ENCODE measurements at regions not wholly inside any gene's neighbourhood (a gene's known extent, or its start where the extent isn't known, plus 50 kb on each side); places are given as distances from the start of the nearest gene placed in this dataset.

- ChIA-PET POLR2A (no interaction called here), CTCF (no interaction called here)
- DNase-seq (ENCODE audit: extremely low spot score), result no peak
- no peak for TF ChIP-seq TARDBP (IDR thresholded peaks at IDR 0.05)
- no peak for TF ChIP-seq SUZ12 (IDR thresholded peaks at IDR 0.05)
- no peak for TF ChIP-seq ELF4 (IDR thresholded peaks at IDR 0.05)
- no peak for TF ChIP-seq PKNOX1 (IDR thresholded peaks at IDR 0.05)
- no peak for TF ChIP-seq FOXM1 (IDR thresholded peaks at IDR 0.05; ENCODE audit: borderline replicate concordance)
- no peak for TF ChIP-seq NFRKB (IDR thresholded peaks at IDR 0.05)
- TF ChIP-seq BHLHE40 (IDR thresholded peaks at IDR 0.05; ENCODE audit: borderline replicate concordance), result no peak
- no peak for TF ChIP-seq LEF1 (IDR thresholded peaks at IDR 0.05; ENCODE audit: borderline replicate concordance)
- TF ChIP-seq FOXA1 (IDR thresholded peaks at IDR 0.05), result no peak
- no peak for TF ChIP-seq ZNF384 (IDR thresholded peaks at IDR 0.05)
- TF ChIP-seq FOXK2 (IDR thresholded peaks at IDR 0.05), result no peak
- TF ChIP-seq ARNT (IDR thresholded peaks at IDR 0.05), result no peak
- no peak for TF ChIP-seq CTBP1 (IDR thresholded peaks at IDR 0.05; ENCODE audit: borderline replicate concordance)
- no peak for TF ChIP-seq L3MBTL2 (conservative IDR thresholded peaks at IDR 0.05)
- no peak for TF ChIP-seq HDGF (IDR thresholded peaks at IDR 0.05; ENCODE audit: borderline replicate concordance)
- TF ChIP-seq SP1 (IDR thresholded peaks at IDR 0.05), result no peak
Measured at GRCh38 chr4:186917136-186917535, 193.5 kb upstream of the FAT1 start.

GRCh38 chr4:186918466-186918865 is 194.8 kb upstream of the FAT1 start:
- POLR2A ChIA-PET, result no interaction called here
- CTCF ChIA-PET, result no interaction called here
- DNase-seq (ENCODE audit: extremely low spot score), result no peak
- TF ChIP-seq SUZ12 (IDR thresholded peaks at IDR 0.05) (no peak), SP1 (IDR thresholded peaks at IDR 0.05) (no peak), HDGF (IDR thresholded peaks at IDR 0.05; ENCODE audit: borderline replicate concordance) (no peak), FOXM1 (IDR thresholded peaks at IDR 0.05; ENCODE audit: borderline replicate concordance) (no peak), CTBP1 (IDR thresholded peaks at IDR 0.05; ENCODE audit: borderline replicate concordance) (no peak), ZNF384 (IDR thresholded peaks at IDR 0.05) (no peak), BHLHE40 (IDR thresholded peaks at IDR 0.05; ENCODE audit: borderline replicate concordance) (no peak), FOXA1 (IDR thresholded peaks at IDR 0.05) (no peak)

- ChIA-PET POLR2A (no interaction called here), CTCF (no interaction called here)
- TF ChIP-seq PKNOX1 (IDR thresholded peaks at IDR 0.05) (no peak), L3MBTL2 (conservative IDR thresholded peaks at IDR 0.05) (no peak), FOXA1 (IDR thresholded peaks at IDR 0.05) (no peak), SP1 (IDR thresholded peaks at IDR 0.05) (no peak), CTBP1 (IDR thresholded peaks at IDR 0.05; ENCODE audit: borderline replicate concordance) (no peak), BHLHE40 (IDR thresholded peaks at IDR 0.05; ENCODE audit: borderline replicate concordance) (no peak), FOXM1 (IDR thresholded peaks at IDR 0.05; ENCODE audit: borderline replicate concordance) (no peak), LEF1 (IDR thresholded peaks at IDR 0.05; ENCODE audit: borderline replicate concordance) (no peak), ARNT (IDR thresholded peaks at IDR 0.05) (no peak), HDGF (IDR thresholded peaks at IDR 0.05; ENCODE audit: borderline replicate concordance) (no peak), ELF4 (IDR thresholded peaks at IDR 0.05) (no peak)
- no peak for DNase-seq (ENCODE audit: extremely low spot score)
Measured at GRCh38 chr4:186919340-186919739, 195.7 kb upstream of the FAT1 start.

- ChIA-PET CTCF (no interaction called here), POLR2A (no interaction called here)
- DNase-seq (ENCODE audit: extremely low spot score), result no peak
- TF ChIP-seq FOXM1 (IDR thresholded peaks at IDR 0.05; ENCODE audit: borderline replicate concordance), result no peak
- TF ChIP-seq SUZ12 (IDR thresholded peaks at IDR 0.05), result no peak
- TF ChIP-seq FOXA1 (IDR thresholded peaks at IDR 0.05), result no peak
- TF ChIP-seq PKNOX1 (IDR thresholded peaks at IDR 0.05), result no peak
- no peak for TF ChIP-seq NFRKB (IDR thresholded peaks at IDR 0.05)
- no peak for TF ChIP-seq FOXK2 (IDR thresholded peaks at IDR 0.05)
- no peak for TF ChIP-seq HDGF (IDR thresholded peaks at IDR 0.05; ENCODE audit: borderline replicate concordance)
- TF ChIP-seq L3MBTL2 (conservative IDR thresholded peaks at IDR 0.05), result no peak
- no peak for TF ChIP-seq BHLHE40 (IDR thresholded peaks at IDR 0.05; ENCODE audit: borderline replicate concordance)
- no peak for TF ChIP-seq ZNF384 (IDR thresholded peaks at IDR 0.05)
- no peak for TF ChIP-seq SP1 (IDR thresholded peaks at IDR 0.05)
- no peak for TF ChIP-seq TARDBP (IDR thresholded peaks at IDR 0.05)
Measured at GRCh38 chr4:186920483-186920882, 196.8 kb upstream of the FAT1 start.

GRCh38 chr4:186920992-186921391 is 197.3 kb upstream of the FAT1 start:
- ChIA-PET CTCF (no interaction called here), POLR2A (no interaction called here)
- no peak for DNase-seq (ENCODE audit: extremely low spot score)
- TF ChIP-seq SUZ12 (IDR thresholded peaks at IDR 0.05) (no peak), ELF4 (IDR thresholded peaks at IDR 0.05) (no peak), LEF1 (IDR thresholded peaks at IDR 0.05; ENCODE audit: borderline replicate concordance) (no peak), FOXA1 (IDR thresholded peaks at IDR 0.05) (no peak), CTBP1 (IDR thresholded peaks at IDR 0.05; ENCODE audit: borderline replicate concordance) (no peak), L3MBTL2 (conservative IDR thresholded peaks at IDR 0.05) (no peak), PKNOX1 (IDR thresholded peaks at IDR 0.05) (no peak), NFRKB (IDR thresholded peaks at IDR 0.05) (no peak), ARNT (IDR thresholded peaks at IDR 0.05) (no peak), BHLHE40 (IDR thresholded peaks at IDR 0.05; ENCODE audit: borderline replicate concordance) (no peak)

- ChIA-PET POLR2A (no interaction called here), CTCF (no interaction called here)
- DNase-seq (ENCODE audit: extremely low spot score), result no peak
- TF ChIP-seq TARDBP (IDR thresholded peaks at IDR 0.05), result no peak
- no peak for TF ChIP-seq ZNF384 (IDR thresholded peaks at IDR 0.05)
- TF ChIP-seq HDGF (IDR thresholded peaks at IDR 0.05; ENCODE audit: borderline replicate concordance), result no peak
- no peak for TF ChIP-seq FOXK2 (IDR thresholded peaks at IDR 0.05)
- TF ChIP-seq L3MBTL2 (conservative IDR thresholded peaks at IDR 0.05), result no peak
- TF ChIP-seq FOXM1 (IDR thresholded peaks at IDR 0.05; ENCODE audit: borderline replicate concordance), result no peak
- TF ChIP-seq CTBP1 (IDR thresholded peaks at IDR 0.05; ENCODE audit: borderline replicate concordance), result no peak
- TF ChIP-seq LEF1 (IDR thresholded peaks at IDR 0.05; ENCODE audit: borderline replicate concordance), result no peak
- TF ChIP-seq BHLHE40 (IDR thresholded peaks at IDR 0.05; ENCODE audit: borderline replicate concordance), result no peak
- no peak for TF ChIP-seq SUZ12 (IDR thresholded peaks at IDR 0.05)
- TF ChIP-seq FOXA1 (IDR thresholded peaks at IDR 0.05), result no peak
- TF ChIP-seq PKNOX1 (IDR thresholded peaks at IDR 0.05), result no peak
- no peak for TF ChIP-seq ARNT (IDR thresholded peaks at IDR 0.05)
- TF ChIP-seq NFRKB (IDR thresholded peaks at IDR 0.05), result no peak
- TF ChIP-seq SP1 (IDR thresholded peaks at IDR 0.05), result no peak
- TF ChIP-seq ELF4 (IDR thresholded peaks at IDR 0.05), result no peak
Measured at GRCh38 chr4:186924723-186925122, 201.1 kb upstream of the FAT1 start.
